NK-92 (cell line): ENCODE measurements at regions not wholly inside any gene's neighbourhood (a gene's known extent, or its start where the extent isn't known, plus 50 kb on each side); places are given as distances from the start of the nearest gene placed in this dataset.

Experiments
- DNase-seq: peaks from one replicate; lab custom pipeline; 2025; ENCODE audit not compliant: unreplicated experiment; lab: John Stamatoyannopoulos, UW

- no peak for DNase-seq
These were observed 1173.2 kb downstream of the BRD1 start for GRCh38 chr22:48654492-48654891.

GRCh38 chr22:48653929-48654328 is 1173.7 kb downstream of the BRD1 start:
- no peak for DNase-seq

- no peak for DNase-seq
These were observed 1174.4 kb downstream of the BRD1 start for GRCh38 chr22:48653306-48653705.

DNA sequence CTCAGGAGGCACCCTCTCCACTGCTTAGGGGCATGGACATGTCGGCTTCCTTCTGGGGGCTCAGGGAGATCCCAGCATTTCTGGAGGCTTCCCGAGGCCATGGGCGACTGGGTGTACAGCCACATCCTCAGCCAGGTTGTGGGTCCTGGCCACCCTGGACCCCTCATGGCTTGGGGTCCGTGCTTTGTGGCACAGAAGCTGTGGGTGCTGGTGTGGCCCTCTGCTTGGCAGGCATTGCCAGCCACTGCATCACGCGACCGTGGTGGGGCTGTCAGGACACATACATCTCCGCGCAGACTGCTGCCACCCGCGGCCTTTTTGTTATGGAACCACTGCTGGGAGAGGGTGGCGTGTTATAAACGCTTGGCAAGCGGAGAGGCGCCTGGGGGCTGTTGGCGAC is 1174.9 kb downstream of the BRD1 start:
- no peak for DNase-seq

- DNase-seq = no peak
These were observed 1175.6 kb downstream of the BRD1 start for GRCh38 chr22:48651981-48652538.

GRCh38 chr22:48651036-48651890 is 1176.4 kb downstream of the BRD1 start:
- DNase-seq = no peak

DNA sequence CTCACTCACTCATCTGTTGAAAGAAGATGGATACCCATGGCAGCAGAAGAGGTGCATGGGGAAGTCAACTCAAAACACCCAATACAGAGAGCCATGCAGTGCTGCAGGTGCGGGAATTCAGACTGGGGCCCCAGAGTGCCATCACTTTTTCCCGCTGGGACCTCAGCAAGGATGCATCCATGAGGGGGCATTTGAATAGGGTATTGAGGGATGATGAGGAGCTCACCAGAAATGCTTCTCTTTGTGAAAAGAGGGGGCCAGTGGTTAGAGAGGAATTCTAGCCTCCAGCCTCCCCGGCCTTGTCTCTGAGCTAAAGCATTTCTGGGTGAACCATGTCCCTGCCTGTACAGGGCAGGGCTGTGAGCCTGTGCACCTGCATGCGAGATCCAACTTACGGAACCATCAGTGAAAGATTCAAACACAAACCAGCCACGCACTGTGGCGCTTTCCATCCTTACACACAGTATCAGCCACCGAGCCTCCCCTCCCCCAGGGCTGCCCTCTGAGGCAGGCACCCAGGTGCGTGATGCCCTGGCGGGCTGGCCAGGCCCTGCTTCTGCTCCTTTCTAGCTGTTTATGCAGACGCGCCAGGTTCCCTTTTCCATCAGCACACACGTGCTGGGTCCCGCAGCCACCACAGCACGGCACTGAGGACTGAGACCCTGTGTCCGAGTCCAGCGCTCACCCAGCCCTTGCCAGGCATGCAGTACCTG is 1177.2 kb downstream of the BRD1 start:
- DNase-seq = no peak

GRCh38 chr22:48649466-48649865 is 1178.2 kb downstream of the BRD1 start:
- DNase-seq = no peak

DNA sequence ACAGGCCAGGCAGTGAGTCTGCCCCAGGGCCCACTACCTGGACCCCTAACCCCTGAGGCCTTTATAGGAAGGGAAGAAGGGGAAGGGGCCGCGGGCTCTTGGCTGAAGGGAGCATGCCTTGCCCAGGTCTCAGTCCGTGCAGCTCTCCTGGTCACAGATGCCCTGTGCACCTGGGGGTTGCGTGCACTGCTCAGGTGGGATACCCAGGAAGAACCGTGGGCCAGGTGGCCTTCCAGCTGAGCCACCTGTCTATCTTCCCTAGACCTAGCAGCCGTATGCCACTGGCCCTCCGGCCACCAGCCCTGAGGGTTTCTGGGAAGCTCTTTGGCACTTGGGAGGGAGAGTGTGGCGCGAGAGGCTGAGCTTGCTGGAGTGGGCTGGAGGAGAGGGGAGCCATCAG is 1178.6 kb downstream of the BRD1 start:
- no peak for DNase-seq

- no peak for DNase-seq
These were observed 1179.8 kb downstream of the BRD1 start for GRCh38 chr22:48647606-48648515.

DNA sequence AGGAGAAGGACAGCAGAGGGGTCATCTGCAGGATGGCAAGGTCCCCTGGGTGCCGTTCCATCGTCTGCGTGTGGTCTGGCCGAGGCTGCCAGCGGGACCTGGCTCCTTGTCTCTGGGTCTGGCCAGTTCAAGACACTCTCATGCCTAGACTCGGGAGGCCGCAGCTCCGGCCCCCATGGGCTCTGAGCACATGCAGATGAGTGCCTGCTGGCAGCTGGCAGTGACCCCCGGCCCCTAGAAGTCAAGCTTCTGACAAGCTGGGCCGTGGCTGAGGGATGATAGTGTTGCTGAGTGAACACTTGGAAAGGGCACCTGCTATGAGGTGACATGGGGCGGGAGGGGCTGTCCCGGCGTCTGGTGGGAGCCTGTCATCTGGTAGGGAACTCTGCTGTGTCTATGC is 1180.6 kb downstream of the BRD1 start:
- no peak for DNase-seq

- no peak for DNase-seq
These were observed 1181.3 kb downstream of the BRD1 start for GRCh38 chr22:48646216-48646925.

GRCh38 chr22:48645766-48646165 is 1181.9 kb downstream of the BRD1 start:
- no peak for DNase-seq

DNA sequence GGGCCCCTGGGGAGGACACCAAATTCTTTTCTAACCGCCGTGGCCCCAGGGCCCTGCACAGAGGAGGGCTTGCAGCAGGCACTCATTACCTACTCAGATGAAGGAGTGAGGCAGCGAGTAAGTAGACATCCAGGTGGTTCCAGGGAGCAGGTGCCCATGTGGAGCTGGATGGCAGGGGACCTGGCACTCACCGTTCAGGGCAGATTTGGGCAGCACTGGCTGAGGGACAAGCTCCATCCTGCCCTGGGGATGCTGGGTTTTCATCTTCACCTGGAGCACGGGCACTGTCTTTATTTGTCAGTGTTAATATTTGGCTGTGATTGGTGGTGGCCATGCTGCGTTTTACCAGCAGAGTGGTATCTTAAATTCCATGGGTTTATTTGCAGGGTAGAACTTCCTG is 1182.7 kb downstream of the BRD1 start:
- no peak for DNase-seq

DNA sequence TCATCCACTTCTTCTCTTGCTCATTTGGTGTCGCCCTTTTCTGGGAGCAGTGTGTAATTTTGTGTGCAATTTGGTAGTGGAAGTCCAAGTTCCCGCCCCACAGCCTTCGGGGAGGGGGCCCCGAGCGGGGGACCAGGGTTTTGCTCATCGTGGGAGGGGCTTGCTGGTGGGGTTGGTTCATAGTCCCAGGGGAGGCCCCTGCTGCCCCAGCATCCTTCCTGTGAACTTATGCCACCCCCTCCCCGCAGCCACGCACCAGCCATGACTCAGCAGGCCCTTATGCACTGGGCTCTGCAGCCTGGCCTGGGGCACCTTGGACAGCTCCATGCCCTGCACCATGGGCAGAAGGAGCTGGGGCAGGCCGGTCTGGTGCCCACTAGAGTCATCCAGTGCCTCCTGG is 1183.6 kb downstream of the BRD1 start:
- no peak for DNase-seq

DNA sequence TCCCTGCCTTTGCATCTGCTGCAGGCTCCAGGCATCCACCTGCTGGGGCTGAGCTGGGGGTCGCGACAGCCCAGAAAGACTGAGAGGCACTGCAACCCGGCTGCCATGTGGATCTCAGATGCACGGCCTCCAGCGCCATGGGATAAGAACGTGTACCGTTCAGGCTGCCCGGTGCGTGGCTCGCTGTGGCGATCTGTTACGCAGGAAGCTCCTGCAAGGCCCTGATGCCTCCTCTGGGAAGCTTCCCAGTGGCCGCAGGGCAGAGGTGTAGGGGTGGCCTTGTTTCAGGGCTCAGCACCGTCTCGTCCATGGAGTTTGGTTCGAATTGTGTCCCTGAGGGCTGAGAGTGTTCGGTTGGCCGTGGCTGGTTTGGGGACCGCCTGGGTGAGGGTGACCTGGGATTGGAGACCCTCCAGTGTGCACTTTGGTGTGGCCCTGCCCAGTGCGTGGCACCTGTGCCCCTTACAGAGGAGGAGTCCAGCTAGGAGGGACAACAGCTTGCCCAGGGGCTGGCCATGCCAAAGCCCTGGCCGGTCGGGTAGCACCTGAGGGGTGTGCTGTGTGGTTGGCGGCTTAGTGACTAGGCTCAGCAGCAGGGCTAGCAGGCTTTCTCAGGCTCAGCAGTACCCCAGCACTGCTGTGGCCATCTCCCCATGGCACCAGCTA is 1184.5 kb downstream of the BRD1 start:
- DNase-seq = no peak

DNA sequence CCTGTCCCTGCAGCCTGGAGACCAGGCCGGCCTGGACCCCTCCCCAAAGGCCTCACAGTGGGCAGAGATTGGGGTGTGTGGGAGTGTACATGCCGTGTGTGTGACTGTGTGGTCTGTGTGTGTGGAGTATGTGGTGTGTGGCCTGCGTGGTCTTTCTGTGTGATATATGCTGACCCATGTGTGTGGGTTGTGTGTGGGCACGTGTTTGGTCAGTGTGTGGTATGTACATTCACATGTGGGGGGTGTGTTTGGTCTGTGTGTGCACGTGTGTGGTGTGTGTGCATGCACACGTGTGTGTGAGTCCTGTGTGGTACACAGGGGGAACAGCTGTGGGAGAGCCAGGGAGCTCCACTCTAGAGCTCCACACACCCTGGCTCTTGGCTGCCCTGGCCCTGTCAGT is 1185.1 kb downstream of the BRD1 start:
- DNase-seq = no peak

GRCh38 chr22:48641906-48642475 is 1185.7 kb downstream of the BRD1 start:
- DNase-seq = no peak
